ENCODE measurements at regions not wholly inside any gene's neighbourhood (a gene's known extent, or its start where the extent isn't known, plus 50 kb on each side); places are given as distances from the start of the nearest gene placed in this dataset.
"Not testable (repeated sequence)": the region's sequence is repeated elsewhere in the genome, so short reads cannot be mapped to it uniquely, and the experiment has no call there.

DNA sequence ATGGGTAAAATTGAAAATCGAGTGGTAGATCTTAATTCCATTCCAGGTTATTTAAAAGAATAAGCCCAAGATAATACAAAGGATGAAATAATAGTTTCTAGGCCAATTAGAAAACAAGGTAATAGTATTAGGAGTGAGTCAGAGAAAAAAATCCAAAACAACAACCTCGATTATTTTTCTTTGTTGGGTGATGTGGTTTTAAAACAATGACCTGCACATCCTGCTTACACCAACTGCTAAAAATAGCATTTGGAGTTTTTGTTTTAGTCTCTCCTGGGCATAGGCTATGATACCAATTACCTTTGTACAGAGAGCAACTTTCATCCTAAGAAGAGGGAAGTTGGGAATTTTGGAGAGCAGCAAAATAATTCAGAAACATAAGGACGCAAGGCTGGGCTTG is 101.7 kb upstream of the MYO10 start:
- no peak for DNase-seq

DNA sequence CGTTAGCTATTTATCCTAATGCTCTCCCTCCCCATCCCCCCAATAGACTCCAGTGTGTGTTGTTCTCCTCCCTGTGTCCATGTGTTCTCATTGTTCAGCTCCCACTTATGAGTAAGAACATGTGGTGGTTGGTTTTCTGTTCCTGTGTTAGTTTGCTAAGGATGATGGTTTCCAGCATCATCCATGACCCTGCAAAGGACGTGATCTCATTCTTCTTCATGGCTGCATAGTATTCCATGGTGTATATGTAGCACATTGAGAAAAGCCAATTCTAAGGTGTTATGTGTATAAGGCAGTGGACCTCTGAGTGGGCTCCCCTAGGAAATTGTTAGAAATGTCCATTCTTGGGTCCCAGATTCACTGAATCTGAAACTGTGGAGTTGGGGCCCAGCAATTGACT is 103.1 kb upstream of the MYO10 start:
- no peak for DNase-seq

DNA sequence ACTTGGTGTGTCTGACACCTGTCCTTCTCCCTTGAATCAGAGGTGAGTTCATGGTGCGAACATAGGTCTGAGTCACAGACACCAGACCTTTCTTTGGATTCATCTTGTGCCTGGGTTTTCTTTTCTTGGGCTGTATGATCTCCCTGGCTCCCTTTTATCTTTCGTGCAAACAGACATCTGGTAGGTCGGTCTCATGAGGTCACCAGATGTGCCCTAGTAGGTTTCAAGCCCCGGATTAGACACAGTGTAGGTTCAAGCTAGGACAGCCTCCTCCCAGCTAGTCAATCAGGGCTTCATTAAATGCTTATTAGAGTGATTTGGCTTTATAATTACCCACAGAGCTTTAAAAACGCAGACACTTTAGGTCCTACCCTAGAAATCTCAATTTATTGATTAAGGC is 106.0 kb upstream of the MYO10 start:
- DNase-seq: no peak

DNA sequence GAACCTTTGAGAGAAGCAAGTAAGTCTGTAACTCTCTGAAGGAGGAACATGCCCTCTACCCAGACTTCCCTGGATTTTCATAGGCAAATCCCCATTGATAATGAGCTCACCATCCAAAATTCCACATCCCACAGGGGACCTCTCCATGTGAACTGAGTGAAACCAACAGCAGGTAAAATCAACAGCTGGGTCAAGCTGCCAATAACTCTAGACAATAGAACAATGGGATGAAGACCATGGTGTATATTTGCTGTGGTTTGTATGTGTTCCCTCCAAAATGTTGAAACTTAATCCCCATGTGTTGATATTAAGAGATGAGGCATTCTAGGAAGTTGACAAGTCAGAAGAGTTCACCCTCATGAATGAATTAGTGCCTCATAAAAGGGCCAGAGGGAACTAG is 110.2 kb upstream of the MYO10 start:
- no peak for DNase-seq

DNA sequence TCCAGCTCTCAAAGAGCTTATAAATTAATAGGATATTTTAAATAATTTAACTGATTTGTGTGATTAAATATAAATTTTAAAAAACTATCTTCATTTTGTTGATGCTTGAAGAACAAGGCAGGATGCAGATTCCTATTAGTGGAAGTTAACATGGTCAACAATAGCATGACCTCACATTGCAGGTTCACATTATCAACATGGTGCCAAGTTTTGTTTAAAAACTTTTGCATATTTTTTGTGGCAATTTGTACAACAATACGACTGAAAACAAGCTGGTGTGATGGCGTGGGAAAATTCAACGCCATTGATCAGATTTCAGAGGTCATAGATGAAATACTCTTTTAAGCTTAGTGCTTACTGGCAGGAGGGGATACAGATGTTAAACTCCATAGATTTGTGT is 114.1 kb upstream of the MYO10 start:
- DNase-seq: no peak

DNA sequence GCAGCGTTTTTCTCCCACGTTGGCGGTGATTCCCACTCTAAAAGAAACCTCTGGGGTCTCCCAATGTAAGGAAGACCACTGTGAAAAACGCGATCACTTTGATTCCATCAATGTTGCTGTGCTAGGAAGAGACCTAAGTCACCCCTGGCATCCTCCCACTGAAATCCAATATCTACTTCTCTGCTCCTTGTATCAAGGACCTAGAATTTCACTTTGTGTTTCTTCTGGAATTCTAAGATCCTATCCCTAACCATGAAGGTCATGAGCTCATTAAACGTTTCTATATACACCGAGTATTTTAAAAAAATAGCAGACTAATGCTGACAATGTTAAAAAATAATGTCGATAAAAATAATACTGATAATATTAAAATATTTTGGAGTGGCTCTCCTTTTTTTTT is 118.8 kb upstream of the MYO10 start:
- DNase-seq: no peak

DNA sequence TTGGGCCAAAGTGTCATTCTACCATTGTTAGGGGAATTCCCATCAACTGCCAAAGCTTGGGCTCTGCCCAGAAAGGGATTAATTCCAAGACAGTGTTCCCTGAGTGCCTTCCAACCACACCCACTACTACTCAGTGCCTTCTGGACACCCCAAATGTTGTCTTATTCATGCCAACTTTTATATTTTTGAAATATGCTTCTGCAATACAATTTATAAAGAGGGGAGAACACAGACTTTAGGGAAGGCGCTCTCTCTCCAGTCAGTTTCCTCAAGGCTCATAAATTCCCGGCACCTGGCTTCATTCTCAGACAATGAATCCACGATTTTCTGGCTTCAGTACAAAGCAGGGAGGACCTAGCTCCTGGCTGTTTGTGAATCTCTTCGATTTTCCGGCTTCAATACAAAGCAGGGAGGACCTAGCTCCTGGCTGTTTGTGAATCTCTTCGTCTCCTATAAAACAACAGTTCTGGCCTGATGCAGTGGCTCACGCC is 120.1 kb upstream of the MYO10 start:
- DNase-seq: no peak

DNA sequence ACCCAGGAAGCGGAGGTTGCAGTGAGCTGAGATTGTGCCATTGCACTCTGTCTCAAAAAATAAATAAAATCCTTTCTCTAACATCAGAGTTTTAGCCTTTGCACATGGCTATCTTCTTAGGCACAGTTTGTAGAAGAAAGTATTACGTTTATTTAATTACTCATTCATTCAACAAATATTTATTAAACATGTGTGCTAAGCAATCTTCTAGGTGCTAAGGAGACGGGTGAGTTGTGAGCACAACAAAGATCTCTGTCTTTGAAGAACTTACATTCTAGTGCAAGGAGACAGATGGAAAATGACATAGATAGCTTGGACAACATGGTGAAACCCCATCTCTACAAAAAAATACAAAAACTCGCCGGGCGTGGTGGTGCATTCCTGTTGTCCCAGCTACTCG is 122.3 kb upstream of the MYO10 start:
- DNase-seq: no peak

DNA sequence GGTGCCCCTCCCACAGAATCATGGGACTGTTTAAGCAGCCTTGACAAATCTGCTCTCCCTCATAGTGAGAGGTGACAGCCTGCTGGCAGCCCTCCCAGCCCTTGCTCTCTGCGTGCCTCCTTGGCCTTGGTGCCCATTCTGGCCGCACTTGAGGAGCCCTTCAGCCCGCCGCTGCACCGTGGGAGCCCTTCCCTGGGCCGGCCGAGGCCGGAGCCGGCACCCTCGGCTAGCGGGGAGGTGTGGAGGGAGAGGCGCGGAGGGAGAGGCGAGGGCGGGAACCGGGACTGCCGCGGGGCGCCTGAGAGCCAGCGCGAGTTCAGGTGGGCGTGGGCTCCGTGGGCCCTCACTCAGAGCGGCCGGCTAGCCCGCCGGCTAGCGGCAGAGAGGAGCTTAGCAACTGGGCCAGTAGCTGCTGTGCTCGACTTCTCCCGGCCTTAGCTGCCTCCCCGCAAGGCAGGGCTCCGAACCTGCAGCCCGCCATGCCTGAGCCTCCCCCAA is 125.9 kb upstream of the MYO10 start:
- no peak for DNase-seq

DNA sequence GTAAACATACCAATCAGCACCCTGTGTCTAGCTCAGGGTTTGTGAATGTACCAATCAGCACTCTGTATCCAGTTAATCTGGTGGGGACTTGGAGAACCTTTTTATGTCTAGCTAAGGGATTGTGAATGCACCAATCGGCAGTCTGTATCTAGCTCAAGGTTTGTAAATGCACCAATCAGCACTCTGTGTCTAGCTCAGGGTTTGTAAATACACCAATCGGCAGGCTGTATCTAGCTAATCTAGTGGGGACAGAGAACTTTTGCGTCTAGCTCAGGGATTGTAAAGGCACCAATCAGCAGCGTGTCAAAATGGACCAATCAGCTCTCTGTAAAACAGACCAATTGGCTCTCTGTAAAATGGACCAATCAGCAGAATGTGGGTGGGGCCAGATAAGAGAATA is 126.7 kb upstream of the MYO10 start:
- DNase-seq: not testable (repeated sequence)

DNA sequence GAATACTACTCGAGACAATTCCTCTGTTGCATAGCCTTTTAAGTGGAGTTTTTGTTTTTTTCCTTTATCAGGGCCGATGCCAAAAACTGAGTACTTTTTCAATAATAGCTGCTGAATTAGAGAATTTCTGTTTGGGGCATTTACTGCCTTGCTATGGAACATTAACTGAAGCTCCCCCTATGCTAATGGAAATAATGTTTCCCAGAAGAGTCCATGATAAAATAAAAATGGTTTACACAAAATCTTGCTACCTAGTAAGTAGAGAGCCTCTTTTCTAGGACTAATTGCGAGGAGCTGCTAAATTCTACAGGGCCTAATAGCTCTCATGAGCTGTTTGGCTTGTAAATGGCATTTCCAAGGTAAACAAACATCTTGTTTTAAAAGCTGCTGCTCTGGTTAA is 128.2 kb upstream of the MYO10 start:
- no peak for DNase-seq

DNA sequence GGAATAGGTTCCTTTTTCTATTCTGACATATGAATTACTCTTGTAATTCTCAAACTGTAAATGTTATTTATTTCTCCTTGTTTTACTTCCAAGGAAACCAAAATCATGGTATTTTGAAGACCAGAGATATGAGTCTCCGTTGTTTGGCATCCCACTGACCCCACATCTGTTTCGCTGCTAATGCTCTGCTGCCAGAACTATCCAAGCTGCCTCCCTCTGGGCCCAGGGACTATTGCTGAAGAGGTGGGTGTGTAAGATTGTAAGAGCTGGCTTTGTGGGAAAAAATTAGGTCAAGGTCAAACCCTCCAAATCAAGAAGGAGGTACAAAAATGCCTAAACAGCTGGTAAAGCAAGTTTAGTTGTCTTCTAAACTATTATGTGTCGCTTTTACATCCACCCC is 129.4 kb upstream of the MYO10 start:
- DNase-seq: no peak

DNA sequence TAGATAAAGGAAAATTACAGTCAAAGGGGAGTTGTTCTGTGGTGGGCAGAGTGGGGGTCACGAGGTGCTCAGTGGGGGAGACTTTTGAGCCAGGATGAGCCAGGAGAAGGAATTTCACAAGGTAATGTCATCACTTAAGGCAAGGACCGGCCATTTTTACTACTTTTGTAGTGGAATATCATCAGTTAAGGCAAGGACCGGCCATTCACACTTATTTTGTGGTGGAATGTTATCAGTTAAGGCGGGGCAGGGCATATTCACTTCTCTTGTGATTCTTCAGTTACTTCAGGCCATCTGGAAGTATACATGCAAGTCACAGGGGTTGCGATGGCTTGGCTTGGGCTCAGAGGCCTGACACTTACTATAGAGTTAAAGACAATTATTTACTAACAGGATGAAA is 129.9 kb upstream of the MYO10 start:
- not testable (repeated sequence) for DNase-seq

DNA sequence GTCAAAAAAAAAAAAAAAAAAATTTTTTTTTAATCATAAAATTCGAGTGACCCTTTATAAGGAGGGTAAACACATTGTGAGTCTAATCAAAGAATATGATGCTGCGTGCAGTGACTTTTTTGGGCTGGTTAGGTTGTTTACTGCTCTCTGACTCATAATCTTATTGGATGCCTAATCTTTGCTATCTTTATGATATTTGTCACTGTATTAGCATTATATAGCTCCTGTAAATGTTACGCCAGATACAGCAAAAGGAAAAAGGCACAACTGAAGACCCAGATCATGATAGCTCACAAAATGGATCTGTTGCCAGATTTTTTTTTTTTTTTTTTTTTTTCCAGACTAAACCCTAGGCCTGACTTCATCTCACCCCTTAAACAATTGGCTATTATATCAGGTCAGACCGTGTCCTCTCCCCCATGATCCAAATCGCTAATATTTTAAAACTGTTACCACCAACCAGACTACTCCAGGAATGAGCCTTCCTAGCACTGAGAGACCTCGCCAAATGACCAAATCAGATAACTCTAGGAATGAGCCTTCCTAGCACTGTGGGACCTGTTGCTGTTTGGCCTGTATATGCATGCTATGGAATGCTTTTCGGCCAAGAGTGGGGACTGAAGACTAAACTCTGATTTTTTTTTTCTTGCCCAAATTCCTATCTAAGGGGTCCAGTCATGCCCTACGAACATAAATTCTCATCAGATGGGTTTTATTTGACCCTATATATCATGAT is 131.7 kb upstream of the MYO10 start:
- DNase-seq: no peak

DNA sequence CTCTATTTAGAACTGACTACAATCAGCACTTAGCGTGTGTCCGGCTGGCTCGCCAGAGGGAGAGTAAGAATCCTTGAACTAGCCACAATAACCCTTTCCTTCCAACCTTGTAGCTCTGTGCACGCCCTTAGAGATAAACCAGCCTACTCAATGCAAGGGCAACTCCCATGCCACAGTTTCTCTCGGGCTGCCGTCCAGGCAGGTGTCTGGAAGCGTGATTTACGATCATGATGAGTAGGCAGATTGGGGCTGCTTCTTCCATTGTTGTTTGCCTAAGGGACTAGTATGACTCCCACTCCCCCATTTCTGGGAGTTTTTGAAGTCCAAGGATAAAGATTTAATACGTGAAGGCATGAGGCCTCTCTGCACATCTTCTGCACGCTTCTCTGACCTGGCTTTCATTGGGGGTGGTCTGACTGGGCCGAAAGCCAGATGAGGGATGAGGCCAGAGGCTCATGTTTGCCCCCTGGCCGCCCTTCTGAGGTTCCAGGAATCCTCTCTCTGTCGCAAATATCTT is 134.0 kb upstream of the MYO10 start:
- peak; percentile 77 for DNase-seq

DNA sequence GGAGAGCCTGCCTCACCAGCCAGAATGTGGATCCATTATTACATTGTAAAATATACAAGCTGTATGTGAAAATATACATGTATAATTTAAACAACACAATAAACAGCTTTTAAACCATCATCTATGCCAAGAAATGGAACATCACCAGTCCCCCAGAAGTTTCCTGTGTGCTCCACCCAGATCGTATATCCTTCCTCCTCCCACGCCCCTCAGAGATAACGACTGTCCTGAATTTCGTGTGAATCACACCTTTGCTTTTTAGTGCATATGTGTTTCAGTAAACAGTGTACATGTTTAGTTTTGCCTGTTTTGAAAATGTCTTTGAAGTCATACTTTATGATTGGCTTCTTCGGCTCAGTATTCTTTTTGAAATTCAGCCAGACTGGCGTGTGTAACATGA is 134.6 kb upstream of the MYO10 start:
- no peak for DNase-seq

DNA sequence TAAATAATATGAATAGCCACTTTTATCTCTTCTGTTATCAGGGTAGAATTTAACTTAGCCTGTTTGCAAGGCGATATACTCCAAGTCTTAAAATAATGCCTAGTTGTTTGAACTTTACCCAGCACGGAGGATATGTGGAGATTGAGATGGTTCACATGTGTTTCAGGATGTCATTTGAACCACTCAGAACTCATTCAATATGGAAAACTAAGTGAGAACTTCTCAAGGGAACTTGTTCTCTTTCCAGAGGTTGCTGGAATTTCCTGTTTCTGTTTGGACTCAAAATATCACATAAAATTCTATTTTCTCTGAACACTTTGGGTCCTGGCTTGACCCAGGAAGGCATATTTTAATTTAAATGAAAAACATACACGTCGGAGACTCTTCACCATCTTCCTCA is 139.1 kb upstream of the MYO10 start:
- no peak for DNase-seq

DNA sequence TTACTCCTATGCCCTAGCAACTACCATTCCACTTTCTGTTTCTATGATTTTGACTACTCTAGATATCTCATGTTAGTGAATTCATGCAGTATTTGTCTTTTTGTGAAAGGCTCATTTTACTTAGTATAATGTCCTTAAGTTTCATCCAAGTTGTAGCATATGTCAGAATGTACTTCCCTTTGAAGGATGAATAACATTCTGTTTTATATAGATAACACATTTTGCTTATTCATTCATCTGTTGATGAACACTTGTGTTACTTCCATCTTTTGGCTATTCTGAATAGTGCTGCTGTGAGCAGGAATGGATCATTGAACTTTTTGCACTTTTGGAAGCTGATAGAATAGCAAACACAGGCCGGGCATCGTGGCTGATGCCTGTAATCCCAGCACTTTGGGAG is 140.2 kb upstream of the MYO10 start:
- DNase-seq: no peak

DNA sequence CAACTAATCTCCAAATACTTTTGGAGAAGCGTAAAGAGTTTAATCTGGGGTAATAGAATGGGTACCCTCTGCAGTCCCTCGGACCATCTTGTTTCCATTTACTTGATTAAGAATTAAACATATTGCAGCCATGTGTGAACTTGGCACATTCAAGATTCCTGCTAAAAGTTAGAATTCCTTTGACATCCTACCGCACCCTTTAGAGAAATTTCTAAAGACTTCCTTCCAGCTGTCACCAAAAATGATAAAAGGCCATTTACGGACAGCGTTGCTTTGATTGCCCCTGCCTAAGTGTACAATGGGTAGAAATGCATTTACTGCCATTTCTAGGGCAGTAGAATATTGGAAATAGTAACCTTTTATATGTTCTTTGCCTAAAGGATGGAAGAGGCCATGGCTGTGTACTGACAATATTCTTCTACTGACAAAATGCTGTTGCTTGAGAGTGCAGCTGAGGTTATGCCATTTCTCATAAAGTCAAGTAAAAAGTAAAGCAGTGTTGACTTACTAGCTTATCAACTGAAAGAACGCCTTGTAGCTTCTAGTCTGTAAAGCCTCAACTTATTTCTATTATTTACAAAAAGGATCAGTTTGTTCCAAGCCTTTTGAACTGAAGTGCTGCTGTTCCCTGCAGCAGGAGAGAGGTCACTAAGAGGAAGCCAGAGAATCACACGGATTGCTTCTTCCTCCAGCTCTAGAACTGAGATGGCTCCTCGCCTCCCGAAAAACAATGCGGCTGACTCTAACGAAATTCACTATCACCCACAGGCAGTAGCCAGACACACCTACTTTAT is 139.8 kb upstream of the BASP1 start:
- DNase-seq: no peak

DNA sequence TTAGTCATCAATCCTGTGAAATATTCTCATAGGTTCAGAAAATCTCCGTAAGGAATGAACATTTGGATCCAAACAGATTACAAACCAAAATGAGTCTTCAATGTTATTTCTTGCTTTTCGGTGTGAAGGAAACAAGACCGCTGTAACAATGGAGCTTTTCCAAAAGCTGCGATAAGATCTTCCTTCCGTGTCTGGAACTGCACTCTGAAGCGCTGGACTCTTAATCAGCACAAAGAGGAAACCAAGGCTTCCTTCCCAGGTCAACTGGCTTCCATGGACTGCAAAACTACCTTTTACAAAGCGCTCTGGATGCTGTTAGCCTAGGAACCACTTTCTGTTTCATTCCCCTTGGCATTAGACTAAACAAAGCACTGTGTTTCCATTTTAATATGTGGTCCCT is 137.9 kb upstream of the BASP1 start:
- no peak for DNase-seq

DNA sequence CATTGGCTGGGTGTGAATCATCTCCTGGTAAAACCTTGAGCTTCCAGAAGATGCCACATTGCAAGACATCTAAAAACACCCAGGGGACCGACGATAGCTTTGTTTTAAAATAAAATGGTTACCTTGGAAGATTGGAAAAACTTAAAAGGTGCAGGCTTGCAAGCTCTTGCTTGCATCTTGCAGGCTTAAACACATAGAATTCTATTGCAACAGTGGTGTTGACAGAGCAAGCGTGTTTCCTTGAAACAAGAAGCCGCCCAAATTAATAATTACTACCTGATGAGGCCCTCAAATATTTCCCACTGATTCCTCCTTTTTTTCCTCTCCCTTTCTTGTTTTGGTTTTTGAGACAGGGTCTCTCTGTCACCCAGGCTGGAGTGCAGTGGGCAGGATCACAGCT is 137.1 kb upstream of the BASP1 start:
- DNase-seq: no peak

DNA sequence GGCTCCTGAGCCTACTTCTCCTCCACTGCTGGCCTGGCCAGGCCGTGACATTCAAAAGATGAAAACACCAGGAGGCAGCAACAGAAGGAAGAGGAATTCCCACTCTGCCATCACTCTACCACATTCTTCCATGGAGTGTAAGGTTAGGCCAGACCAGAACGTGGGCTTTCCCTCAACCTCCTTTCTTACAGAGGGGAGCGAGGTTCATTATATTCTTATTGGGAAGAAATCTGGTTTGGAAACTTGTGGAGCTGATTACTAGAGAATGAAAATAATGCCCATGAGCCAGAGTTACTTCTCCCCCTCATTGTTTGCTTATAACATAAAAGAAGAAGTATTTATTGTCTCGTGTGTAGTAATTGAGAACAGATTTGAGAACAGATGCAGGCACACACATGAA is 136.3 kb upstream of the BASP1 start:
- DNase-seq: no peak

DNA sequence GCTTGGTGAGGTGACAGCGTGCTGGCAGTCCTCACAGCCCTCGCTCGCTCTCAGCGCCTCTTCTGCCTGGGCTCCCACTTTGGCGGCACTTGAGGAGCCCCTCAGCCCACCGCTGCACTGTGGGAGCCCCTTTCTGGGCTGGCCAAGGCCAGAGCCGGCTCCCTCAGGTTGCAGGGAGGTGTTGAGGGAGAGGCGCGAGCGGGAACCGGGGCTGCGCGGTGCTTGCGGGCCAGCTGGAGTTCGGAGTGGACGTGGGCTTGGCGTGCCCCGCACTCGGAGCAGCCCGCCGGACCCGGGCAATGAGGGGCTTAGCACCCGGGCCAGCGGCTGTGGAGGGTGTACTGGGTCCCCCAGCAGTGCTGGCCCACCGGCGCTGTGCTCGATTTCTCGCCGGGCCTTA is 134.2 kb upstream of the BASP1 start:
- not testable (repeated sequence) for DNase-seq

Data from left kidney (tissue), 1 donor.